ENCODE measurements at regions not wholly inside any gene's neighbourhood (a gene's known extent, or its start where the extent isn't known, plus 50 kb on each side); places are given as distances from the start of the nearest gene placed in this dataset.

GRCh38 chr10:2926918-2927660, 140.3 kb upstream of the PFKP start:
- TF ChIP-seq POLR2AphosphoS5 (IDR thresholded peaks at IDR 0.05): no peak
- no peak for TF ChIP-seq CTCF (IDR thresholded peaks at IDR 0.05 in 8 of 11, conservative IDR thresholded peaks at IDR 0.05 in 3 of 11)
- no peak for TF ChIP-seq POLR2A (IDR thresholded peaks at IDR 0.05)

Measured in spleen (tissue), 7 donors.